ENCODE measurements at regions not wholly inside any gene's neighbourhood (a gene's known extent, or its start where the extent isn't known, plus 50 kb on each side); places are given as distances from the start of the nearest gene placed in this dataset.
A peak's percentile ranks its signal among the peaks of the same experiment; 100 is the strongest.

DNA sequence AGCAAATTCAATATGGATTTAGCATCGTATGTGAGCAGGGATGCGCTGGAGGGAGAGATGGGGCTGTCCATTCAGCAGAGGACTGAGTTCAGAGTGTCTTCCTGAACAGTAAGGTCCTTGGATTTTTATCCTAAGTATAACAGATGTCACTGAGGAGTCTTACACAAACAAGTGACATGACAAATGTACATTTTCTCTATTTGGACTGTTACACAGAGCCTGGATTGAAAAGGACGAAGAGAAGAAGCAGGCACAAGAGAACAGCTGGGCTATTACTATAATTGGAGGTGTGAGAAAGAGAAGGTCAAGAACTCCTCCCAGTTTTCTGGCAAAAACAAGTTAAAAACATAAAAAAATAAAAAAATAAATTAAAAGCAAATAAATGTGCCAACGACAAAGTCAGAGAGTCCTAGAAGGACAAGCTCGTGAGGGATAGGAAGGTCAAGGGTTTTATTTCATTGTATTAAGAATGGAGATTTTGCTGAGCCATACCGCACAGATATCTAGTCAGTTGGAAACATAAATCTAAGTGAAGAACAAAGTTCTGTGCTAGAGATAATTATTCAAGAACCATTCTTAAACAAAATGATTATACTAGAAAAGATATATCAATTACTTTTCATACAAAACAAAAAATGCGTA lies 1186.3 kb downstream of the EFNB2 start:
- Histone ChIP-seq H3F3A (replicated peaks; ENCODE audit: low read depth) (no peaks in the 10 kb centered on the region), H4K20me1 (replicated peaks; ENCODE audit: insufficient read depth) (no peaks in the 10 kb centered on the region), H3K4me3 (no peak overlapping the region), H3K27ac (ENCODE audit: low read depth) (no peak overlapping the region), H2AFZ (peak overlapping the region; percentile 69; the same call in 1 of the 2 replicates), H3K4me2 (no peak overlapping the region), H3K27me3 (ENCODE audit: insufficient read depth) (no peaks in the 10 kb centered on the region), H3K79me2 (replicated peaks; ENCODE audit: insufficient read depth) (no peaks in the 10 kb centered on the region), H3K4me1 (ENCODE audit: insufficient read depth) (no peaks in the 10 kb centered on the region), H3K36me3 (ENCODE audit: insufficient read depth) (no peaks in the 10 kb centered on the region), H3K9me2 (ENCODE audit: insufficient read depth) (no peaks in the 10 kb centered on the region)
- H3K4me1 Mint-ChIP-seq = no peaks in the 10 kb centered on the region
- no peak for ATAC-seq
- H3K27me3 Mint-ChIP-seq (ENCODE audit: insufficient read depth, low read depth, poor library complexity) = no peaks in the 10 kb centered on the region
- H3K4me3 Mint-ChIP-seq = no peak overlapping the region
- no peak overlapping the region for H3K27ac Mint-ChIP-seq
- no peak for DNase-seq (ENCODE audit: low spot score)
- H3K36me3 Mint-ChIP-seq (ENCODE audit: low read depth) = no peaks in the 10 kb centered on the region
- no peaks in the 10 kb centered on the region for H3K9me3 Mint-ChIP-seq
- TF ChIP-seq EZH2 (IDR thresholded peaks at IDR 0.05; ENCODE audit: low read depth, unreplicated experiment) (no peak), STAT1 (IDR thresholded peaks at IDR 0.05; ENCODE audit: unreplicated experiment) (no peak)

DNA sequence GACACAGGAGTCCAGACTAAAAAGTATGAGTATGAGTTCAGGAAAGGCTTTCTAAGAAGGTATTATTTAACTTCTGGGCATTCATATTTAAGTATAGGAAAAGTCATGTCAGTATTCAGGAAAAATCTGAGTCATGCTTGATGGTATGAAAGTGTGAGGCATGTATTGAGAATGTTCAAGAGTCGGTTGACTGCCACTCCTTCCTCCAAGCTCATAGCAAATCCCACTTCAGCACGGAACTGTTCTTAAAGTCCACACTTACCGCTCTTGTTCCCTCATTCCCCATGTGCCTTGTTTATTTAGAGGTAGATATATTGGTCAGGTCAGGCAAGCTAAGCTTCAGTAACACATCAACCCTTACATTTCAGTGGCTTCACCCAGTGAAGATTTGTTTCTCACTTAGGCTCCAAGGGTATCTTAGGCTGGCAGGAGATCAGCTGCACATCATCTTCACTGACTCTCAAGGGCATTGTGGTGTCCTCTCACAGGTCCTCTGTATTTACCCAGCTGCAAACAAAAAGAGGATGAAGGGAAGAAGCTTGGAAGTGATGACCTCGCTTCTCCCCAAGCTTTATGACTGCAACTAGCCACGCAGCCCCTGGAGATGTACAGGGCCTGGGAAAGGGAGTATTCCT lies 1189.2 kb downstream of the EFNB2 start:
- Histone ChIP-seq H3K4me3 (no peak overlapping the region), H3K79me2 (replicated peaks; ENCODE audit: insufficient read depth) (no peaks in the 10 kb centered on the region), H3F3A (replicated peaks; ENCODE audit: low read depth) (no peaks in the 10 kb centered on the region), H3K36me3 (ENCODE audit: insufficient read depth) (no peaks in the 10 kb centered on the region), H4K20me1 (replicated peaks; ENCODE audit: insufficient read depth) (no peaks in the 10 kb centered on the region), H3K27ac (ENCODE audit: low read depth) (no peak overlapping the region), H3K9me2 (ENCODE audit: insufficient read depth) (no peaks in the 10 kb centered on the region), H3K4me1 (ENCODE audit: insufficient read depth) (no peaks in the 10 kb centered on the region), H3K27me3 (ENCODE audit: insufficient read depth) (no peaks in the 10 kb centered on the region), H2AFZ (no peak overlapping the region), H3K4me2 (no peak overlapping the region)
- no peak for DNase-seq (ENCODE audit: low spot score)
- Mint-ChIP-seq H3K27me3 (ENCODE audit: insufficient read depth, low read depth, poor library complexity) (no peaks in the 10 kb centered on the region), H3K4me1 (no peaks in the 10 kb centered on the region), H3K9me3 (no peaks in the 10 kb centered on the region), H3K36me3 (ENCODE audit: low read depth) (no peaks in the 10 kb centered on the region), H3K27ac (no peak overlapping the region), H3K4me3 (no peak overlapping the region)
- no peak for ATAC-seq
- no peak for TF ChIP-seq JUNB (IDR thresholded peaks at IDR 0.05; ENCODE audit: unreplicated experiment)
- TF ChIP-seq EZH2 (IDR thresholded peaks at IDR 0.05; ENCODE audit: low read depth, unreplicated experiment) = no peak
- no peak for TF ChIP-seq ZNF331 (CRISPR knock-in tag; IDR thresholded peaks at IDR 0.05; ENCODE audit: low read depth)
- TF ChIP-seq, protein P1, sequence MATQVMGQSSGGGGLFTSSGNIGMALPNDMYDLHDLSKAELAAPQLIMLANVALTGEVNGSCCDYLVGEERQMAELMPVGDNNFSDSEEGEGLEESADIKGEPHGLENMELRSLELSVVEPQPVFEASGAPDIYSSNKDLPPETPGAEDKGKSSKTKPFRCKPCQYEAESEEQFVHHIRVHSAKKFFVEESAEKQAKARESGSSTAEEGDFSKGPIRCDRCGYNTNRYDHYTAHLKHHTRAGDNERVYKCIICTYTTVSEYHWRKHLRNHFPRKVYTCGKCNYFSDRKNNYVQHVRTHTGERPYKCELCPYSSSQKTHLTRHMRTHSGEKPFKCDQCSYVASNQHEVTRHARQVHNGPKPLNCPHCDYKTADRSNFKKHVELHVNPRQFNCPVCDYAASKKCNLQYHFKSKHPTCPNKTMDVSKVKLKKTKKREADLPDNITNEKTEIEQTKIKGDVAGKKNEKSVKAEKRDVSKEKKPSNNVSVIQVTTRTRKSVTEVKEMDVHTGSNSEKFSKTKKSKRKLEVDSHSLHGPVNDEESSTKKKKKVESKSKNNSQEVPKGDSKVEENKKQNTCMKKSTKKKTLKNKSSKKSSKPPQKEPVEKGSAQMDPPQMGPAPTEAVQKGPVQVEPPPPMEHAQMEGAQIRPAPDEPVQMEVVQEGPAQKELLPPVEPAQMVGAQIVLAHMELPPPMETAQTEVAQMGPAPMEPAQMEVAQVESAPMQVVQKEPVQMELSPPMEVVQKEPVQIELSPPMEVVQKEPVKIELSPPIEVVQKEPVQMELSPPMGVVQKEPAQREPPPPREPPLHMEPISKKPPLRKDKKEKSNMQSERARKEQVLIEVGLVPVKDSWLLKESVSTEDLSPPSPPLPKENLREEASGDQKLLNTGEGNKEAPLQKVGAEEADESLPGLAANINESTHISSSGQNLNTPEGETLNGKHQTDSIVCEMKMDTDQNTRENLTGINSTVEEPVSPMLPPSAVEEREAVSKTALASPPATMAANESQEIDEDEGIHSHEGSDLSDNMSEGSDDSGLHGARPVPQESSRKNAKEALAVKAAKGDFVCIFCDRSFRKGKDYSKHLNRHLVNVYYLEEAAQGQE (IDR thresholded peaks at IDR 0.05; ENCODE audit: unreplicated experiment) = no peak
- no peak for TF ChIP-seq NANOG (IDR thresholded peaks at IDR 0.05; ENCODE audit: borderline replicate concordance)
- TF ChIP-seq EZH2phosphoT487 (IDR thresholded peaks at IDR 0.05; ENCODE audit: unreplicated experiment) = no peak
- TF ChIP-seq, protein P2, sequence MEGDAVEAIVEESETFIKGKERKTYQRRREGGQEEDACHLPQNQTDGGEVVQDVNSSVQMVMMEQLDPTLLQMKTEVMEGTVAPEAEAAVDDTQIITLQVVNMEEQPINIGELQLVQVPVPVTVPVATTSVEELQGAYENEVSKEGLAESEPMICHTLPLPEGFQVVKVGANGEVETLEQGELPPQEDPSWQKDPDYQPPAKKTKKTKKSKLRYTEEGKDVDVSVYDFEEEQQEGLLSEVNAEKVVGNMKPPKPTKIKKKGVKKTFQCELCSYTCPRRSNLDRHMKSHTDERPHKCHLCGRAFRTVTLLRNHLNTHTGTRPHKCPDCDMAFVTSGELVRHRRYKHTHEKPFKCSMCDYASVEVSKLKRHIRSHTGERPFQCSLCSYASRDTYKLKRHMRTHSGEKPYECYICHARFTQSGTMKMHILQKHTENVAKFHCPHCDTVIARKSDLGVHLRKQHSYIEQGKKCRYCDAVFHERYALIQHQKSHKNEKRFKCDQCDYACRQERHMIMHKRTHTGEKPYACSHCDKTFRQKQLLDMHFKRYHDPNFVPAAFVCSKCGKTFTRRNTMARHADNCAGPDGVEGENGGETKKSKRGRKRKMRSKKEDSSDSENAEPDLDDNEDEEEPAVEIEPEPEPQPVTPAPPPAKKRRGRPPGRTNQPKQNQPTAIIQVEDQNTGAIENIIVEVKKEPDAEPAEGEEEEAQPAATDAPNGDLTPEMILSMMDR (conservative IDR thresholded peaks at IDR 0.05; ENCODE audit: low read depth in 2 of 2) = no peak
- TF ChIP-seq ZNF114 (CRISPR knock-in tag; IDR thresholded peaks at IDR 0.05) = no peak
- TF ChIP-seq CREB1 (CRISPR knock-in tag; IDR thresholded peaks at IDR 0.05; ENCODE audit: low read depth) = no peak
- TF ChIP-seq POLR2AphosphoS5 (IDR thresholded peaks at IDR 0.05; ENCODE audit: low read depth) = no peak
- no peak for TF ChIP-seq ETS1 (IDR thresholded peaks at IDR 0.05)
- TF ChIP-seq STAT1 (IDR thresholded peaks at IDR 0.05; ENCODE audit: unreplicated experiment) = no peak

Data from GM23338 (cell line).